ENCODE measurements at regions not wholly inside any gene's neighbourhood (a gene's known extent, or its start where the extent isn't known, plus 50 kb on each side); places are given as distances from the start of the nearest gene placed in this dataset.
"Not testable (repeated sequence)": the region's sequence is repeated elsewhere in the genome, so short reads cannot be mapped to it uniquely, and the experiment has no call there.

DNA sequence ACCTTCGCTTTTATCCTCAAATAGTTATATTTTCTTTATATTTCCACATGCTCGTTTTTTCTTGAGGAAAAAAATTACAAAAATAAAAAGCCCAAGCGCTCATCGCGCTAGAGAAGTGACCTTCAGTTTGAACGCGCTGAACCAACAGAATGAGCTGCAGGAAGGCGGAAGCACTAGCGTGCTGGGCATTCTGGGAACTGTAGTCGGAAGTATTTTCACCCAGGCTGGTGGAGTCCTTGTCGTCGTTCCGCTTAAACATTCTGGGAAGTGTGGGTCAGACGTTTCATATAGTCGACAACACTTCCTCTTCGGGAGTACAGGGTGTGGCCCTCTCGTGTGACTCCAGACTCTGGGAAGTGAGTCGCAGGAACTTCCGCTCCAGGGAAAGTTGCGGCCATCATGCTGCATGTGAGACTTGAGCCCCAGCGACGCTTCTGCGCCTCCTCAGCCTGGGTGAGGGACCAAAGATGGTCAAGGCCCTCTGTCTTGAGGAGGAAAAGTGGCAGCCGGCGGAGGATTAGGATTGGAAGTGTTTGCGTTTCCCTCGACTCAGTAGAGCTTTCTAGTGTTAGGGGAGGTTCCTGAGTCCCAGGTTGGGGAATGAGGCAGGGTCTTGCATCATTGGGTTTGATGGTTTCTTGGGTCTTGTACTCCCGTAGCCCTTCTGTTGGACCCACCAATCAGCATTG lies 84.1 kb upstream of the GPR39 start:
- not testable (repeated sequence) for DNase-seq

DNA sequence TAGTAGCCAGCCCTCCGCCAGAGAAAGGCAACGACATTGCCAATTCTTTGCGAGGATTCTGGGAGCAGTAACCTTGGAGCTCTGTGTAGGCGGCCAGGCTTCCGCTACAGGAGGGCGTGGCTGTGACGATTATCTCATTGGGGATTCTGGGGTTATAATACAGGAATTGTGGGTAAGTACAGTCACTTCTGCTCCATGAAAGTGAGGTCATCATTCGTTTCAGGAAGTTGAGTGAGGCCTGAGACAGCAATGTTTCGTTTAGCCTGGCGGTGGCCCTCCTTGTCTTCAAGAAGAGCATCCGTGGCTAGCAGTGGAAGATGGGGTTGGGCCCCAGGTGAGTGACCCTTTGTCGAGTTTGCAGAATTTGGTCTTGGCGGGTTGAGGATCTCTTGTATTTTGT lies 79.5 kb upstream of the GPR39 start:
- not testable (repeated sequence) for DNase-seq

DNA sequence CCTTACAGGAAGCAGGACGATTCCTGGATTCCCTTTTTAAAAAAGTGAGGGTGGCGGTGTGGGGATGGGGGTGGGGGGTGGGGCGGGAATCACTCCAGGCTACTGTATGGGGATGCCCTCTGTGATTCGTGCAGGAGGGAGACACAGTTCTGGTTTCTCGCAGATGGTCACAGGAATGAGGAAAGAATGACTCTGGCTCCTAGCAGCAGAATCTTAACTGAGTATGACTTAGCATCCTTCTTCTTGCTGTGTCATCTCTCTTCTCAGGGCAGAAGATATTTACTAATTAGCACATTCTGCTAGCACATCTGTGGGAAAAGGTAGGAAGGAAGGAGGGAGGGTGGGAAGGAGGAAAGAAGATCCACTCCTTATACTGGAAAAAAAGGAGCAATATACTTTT lies 78.8 kb upstream of the GPR39 start:
- not testable (repeated sequence) for DNase-seq

DNA sequence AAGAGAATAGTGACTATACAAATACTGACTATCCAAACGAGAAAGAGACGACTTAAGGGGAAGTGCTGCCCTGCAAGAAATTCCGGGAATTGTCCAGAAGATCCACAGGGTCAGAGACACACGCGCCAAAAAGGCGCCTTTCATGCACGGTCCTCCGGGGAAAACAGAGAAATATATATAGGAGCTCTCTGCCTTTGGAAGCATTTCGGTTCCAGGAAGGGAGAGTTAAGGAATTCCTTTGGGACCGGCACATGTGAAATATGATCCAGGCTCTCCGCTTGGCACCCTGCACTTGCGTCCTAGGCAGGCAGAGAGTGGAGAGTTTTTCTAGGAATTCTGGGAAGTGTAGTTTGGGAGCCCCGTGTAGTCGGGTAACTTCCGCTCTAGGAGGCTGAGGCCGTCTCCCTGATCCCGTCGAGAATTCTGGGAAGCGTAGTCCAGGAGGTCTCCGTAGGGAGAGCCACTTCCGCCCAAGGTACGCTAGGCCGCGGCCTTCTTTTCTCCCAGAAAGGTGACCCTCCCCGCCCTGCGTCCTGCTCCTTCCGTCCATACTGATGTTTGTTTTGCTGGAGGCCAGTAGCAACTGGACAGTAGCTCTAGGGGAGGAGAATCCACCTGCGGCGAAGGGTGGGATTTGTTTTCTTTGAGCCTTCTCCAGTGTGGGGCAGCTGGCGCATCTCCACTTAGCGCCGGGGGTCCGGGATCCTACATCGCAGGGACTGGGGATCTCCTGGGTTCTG lies 69.4 kb upstream of the GPR39 start:
- peak; percentile 76 for DNase-seq

DNA sequence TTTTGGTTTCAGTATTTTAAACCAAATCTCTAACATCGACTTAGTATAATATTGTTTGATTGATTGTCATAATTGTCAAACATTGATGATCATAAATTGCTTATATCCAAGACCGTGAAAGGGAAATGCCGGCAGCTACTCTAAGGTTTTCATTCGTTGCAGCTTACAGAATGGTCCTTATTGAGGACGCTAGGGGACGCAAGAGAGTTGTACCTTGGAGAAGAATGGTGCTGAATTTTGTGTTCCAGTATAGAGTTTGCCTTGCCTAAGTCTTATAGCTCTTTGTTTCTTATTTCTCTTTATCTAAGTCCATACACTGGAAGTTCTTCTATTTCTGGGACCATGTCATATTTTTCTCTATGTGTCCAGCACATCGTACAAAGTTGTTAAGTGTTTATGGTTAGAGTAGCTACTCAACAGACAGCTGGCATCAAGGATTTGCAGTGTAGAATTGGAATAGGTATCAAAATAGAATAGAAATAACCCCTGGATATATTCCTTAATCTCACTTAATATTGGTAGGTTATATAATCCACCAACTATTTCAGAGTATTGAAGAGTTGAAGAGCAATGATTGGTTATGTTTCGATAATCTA lies 67.4 kb upstream of the GPR39 start:
- DNase-seq = peak; percentile 75

DNA sequence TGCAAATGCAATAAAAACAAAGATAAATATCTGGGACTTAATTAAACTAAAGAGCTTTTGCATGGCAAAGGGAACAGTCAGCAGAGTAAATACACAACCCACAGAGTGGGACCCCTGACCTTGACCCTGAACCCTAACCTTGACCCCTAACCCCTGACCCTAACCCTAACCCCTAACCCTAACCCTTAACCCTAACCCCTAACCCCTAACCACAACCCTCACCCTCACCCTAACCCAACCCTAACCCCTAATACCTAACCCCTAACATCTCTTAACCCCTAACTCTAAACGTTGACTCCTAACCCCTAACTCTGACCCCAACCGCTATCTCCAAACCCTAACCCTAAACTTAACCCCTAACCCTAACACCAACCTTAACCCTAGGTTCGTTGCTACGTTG lies 64.9 kb upstream of the GPR39 start:
- DNase-seq = not testable (repeated sequence)

DNA sequence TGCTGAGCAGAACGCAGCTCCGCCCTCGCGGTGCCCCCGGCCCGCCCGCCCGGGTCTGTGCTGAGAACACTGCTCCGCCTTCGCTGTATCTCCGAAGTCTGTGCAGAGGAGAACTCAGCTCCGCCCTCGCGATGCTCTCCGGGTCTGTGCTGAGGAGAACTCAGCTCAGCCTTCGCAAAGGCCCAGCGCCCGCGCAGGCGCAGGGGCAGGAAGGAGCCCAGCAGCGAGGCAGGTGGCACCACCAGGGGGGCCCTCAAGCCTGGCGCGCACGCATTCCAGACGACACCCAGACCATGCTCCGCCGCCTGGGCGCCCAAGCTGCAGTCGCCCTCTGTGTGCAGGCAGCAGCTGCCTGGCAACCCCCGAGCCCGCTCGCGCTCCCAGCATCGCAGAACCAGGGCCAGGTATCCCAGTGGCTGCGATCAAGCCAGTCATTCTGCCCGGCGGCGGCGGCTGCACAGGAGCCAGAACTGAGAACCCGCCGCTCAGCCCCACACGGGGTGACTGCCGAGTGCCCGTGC lies 64.1 kb upstream of the GPR39 start:
- peak; percentile 74 for DNase-seq

DNA sequence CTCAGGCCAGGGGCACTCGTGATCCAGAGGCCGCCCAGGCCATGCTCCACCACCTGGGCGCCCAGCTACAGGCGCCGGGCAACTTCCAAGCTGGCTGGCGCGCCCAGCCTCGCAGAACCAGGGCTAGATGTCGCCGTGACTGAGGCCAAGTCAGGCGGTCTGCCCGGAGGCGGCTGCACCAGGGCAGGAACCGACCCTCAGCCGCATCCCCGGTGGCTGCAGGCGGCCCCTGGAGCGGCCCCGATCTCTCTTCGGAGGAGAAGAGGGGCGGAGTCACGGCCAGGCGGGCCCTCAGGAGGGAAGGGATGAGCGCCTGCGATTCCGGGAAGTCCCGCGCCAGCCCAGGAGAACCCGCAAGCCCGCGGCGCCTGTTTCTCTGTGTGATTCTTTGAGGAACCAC lies 63.2 kb upstream of the GPR39 start:
- DNase-seq = not testable (repeated sequence)

DNA sequence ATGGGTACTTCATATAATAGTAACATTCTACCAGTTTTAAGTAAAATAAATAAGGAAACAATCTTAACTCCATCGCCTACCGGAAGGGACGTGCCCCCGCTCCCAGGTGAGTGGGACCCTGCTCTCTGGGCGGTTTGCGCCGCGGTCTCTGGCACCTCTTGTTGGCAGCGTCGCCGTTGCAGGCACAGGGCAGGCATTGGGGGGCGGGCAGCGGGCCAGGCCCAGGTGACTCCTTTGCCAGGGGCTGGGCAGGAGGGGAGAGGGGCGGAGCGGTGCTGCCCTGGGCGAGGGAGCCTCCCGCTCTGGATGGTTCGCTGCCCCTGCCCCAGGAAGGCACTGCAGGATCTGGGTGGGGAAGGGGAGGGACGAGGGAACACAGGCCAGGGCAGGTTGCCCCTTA lies 55.6 kb upstream of the GPR39 start:
- not testable (repeated sequence) for DNase-seq

DNA sequence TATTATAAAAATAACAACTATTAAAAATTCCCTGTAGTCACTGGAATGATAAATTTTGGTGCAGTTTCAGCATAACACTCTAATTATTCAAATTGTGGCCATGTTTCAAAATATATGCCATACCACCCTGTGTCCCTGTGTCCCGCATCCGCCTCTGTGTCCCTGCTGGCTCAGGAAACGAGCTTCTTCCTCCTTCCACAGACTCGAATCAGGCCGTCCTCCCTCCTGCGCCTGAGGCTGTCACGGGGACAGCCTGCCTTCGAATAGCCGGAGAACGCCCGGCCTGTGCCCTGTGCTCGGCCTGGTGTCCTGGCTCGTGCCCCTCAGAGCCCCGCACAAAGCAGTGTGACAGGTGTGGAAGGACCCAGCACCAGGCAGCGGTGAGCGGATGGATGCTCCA lies 55.1 kb upstream of the GPR39 start:
- DNase-seq = not testable (repeated sequence)

DNA sequence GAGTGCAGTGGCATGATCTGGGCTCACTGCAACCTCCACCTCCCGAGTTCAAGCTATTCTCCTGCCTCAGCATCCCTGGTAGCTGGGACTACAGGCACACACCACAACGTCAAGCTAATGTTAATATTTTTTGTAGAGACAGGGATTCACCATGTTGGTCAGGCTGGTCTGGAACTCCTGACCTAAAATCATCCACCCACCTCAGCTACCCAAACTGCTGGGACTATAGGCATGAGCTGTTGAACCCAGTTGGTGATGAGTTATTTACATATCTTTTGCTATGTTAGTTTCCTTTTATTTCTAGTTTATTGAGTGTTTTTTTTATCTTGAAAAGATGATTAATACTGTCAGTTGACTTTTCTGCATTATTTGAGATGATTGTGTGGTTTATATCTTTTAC lies 53.3 kb upstream of the GPR39 start:
- DNase-seq = not testable (repeated sequence)

DNA sequence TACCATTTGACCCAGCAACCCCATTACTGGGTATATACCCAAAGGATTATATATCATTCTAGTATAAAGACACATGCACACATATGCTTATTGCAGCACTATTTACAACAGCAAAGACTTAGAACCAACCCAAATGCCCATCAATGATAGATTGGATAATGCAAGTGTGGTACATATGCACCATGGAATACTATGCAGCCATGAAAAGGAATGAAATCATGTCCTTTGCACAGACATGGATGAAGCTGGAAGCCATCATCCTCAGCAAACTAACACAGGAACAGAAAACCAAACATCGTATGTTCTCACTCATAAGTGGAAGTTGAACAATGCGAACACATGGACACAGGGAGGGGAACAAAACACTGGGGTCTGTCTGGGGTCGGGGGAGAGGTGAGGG lies 50.6 kb upstream of the GPR39 start:
- not testable (repeated sequence) for DNase-seq

DNA sequence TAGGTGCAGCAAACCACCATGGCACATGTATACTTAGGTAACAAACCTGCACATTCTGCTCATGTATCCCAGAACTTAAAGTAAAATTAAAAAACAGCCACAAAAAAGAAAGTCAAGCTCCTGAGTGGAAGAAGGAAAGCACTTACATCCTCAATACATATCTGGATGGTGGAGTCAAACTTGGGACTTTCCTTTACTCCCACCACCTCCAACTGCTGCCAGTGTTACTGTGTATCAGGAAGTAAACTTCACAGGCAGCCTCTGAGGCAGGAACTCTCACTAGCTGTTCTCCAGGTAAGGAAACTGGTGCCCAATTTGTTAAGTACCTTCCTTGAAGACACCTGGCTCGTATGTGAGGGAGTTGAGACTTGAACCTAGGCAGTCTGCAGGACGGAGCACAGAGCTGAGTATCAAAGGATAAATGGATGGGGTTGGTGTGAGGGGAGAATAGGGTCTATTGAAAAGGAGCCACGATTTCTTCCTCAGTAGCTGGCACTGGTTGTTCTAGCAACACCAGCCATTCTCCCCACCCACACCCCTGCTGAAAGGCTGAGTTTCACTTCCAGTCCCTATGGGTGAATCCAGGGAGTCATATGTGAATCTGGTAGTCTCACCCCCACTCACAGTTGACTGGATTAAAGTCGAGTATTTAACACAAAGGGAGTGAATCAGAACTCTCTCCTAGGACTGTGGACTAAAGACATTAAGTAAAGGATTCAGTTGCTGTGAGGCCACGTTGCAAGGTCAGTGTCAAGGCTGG lies 50.0 kb upstream of the GPR39 start:
- DNase-seq = no peak
